SU-DHL-6 (cell line): ENCODE measurements at regions not wholly inside any gene's neighbourhood (a gene's known extent, or its start where the extent isn't known, plus 50 kb on each side); places are given as distances from the start of the nearest gene placed in this dataset.

ENCODE experiments used
- EZH2phosphoT487 ChIP-seq: fragments of 200-600 bp; sonication (generic), shearing (Covaris generic); conservative IDR thresholded peaks from 2 replicates; pipeline ENCODE4 v1.6.1; 2018; ENCODE audit warnings: mild to moderate bottlenecking, antibody characterized with exemption, low read length, moderate library complexity, mixed read lengths
- TF ChIP-seq, protein P1 (sequence below): fragments of 200-600 bp; sonication (generic); IDR thresholded peaks from one replicate; pipeline ENCODE4 v1.5.1; 2017; ENCODE audit warnings: antibody characterized with exemption, mild to moderate bottlenecking, low read length, moderate library complexity; ENCODE audit not compliant: insufficient read depth, poor library complexity, severe bottlenecking

- TF ChIP-seq, protein P1, sequence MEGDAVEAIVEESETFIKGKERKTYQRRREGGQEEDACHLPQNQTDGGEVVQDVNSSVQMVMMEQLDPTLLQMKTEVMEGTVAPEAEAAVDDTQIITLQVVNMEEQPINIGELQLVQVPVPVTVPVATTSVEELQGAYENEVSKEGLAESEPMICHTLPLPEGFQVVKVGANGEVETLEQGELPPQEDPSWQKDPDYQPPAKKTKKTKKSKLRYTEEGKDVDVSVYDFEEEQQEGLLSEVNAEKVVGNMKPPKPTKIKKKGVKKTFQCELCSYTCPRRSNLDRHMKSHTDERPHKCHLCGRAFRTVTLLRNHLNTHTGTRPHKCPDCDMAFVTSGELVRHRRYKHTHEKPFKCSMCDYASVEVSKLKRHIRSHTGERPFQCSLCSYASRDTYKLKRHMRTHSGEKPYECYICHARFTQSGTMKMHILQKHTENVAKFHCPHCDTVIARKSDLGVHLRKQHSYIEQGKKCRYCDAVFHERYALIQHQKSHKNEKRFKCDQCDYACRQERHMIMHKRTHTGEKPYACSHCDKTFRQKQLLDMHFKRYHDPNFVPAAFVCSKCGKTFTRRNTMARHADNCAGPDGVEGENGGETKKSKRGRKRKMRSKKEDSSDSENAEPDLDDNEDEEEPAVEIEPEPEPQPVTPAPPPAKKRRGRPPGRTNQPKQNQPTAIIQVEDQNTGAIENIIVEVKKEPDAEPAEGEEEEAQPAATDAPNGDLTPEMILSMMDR, result no peak
- TF ChIP-seq EZH2phosphoT487, result no peak
Observed at GRCh38 chr12:67080637-67081036, 188.5 kb upstream of the CAND1 start.
